Renal pelvis (tissue), 1 donor: ENCODE measurements at regions not wholly inside any gene's neighbourhood (a gene's known extent, or its start where the extent isn't known, plus 50 kb on each side); places are given as distances from the start of the nearest gene placed in this dataset.

Source experiments
- DNase-seq: peaks from one replicate; pipeline ENCODE4 v3.0.0-alpha.2; 2013

DNA sequence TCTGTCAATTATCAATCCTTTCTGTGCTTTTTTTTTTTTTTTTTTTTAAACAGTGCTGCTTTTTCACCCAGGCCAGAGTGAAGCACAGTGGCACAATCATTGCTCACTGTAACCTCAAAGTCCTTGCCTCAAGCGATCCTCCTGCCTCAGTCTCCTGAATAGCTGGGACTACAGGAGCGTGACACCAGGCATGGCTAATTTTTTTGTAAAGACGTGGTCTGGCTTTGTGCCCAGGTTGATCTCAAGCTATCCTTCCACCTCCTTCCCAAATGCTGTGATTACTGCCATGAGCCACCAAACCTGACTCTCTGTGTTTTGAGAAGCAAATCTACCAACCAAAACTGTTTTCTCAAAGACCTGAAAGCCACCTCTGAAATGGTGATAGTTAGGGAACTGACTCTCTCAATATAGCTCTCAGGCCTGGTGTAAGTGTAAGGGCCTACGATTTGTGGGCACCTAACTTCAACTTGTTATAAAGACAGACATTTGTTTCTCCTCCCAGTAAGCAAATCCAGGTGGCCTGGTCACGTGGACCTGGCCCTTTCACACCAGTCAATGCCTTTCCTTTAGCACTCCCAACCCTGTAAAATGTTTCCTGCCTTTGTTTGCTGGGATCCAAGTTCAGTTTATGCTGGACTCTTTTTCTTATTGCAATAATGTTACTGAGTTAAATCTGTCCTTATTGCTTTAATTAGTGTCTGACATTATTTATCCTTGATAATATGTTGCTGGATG, 2015.9 kb downstream of the PCDH7 start:
- no peak for DNase-seq

DNA sequence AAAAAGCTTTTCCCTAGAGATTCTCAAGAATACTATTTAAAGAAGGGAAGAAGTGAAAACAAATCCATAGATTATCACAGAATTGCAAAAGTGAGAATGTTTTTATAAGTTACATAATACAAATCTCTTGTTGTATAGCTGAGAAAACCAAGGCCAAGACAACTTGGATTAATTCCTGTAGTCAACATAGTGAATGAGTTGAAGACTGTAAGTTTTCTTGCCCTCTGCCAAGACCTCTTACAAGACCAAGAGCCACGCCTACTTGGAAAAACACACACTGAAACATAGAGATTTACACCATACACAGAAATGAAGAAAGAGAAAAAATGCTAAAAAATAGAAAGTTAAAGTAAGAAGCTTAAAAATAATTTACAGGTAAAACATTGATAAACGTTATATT, 2024.0 kb downstream of the PCDH7 start:
- no peak for DNase-seq

DNA sequence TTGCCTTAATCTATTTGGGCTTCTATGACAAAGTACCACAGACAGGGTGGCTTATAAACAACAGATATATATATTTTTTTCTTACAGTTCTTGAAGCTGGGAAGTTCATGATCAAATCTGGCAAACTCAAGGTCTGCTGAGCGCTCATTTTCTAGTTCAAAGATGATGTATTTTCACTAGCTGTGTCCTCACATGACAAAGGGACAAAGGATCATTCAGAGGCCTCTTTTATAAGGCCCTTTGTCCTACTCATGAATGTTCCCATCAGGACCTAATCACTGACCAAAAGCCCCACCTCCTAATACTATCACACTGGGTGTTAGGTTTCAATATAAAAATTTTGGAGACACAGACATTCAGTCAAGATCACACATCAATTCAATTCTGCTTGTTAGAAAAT, 2025.2 kb downstream of the PCDH7 start:
- DNase-seq: no peak

DNA sequence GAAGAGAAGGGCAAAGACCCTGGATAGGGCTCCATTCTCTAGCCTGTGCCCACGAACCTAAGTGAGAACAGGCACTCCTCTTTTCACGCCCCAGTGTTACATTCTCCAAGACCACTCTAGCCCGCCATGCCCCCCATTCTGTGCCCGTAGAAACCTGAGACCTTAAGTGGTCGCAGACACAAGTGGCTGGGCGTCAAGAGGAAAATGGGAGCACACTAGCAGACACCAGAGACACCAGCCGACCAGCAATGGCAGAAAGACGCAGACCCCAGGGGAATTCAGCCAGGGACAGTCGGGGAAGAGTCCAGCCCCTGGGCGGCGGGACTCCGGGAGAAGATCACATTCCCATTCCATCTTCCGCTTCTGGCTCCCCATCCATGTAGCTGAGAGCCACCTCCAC, 2027.9 kb downstream of the PCDH7 start:
- no peak for DNase-seq

DNA sequence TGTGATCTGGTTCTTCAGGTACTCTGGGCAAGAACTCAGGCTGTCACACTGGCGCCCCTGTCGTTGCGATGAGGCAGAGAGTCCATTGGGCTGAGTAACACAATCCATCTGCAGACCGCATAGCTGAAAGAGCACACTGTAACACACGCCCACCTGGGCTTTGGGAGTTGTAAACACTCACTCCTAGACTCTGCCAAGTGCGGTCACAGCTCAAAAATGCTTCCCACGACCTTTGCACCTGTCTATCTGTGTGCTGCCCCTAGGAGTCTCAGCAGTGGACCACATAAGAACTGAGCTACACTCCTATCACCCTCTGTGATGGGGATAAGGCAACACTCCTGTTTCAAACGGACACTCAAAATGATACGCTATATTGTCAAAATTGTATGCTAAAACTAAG, 2028.3 kb downstream of the PCDH7 start:
- no peak for DNase-seq

DNA sequence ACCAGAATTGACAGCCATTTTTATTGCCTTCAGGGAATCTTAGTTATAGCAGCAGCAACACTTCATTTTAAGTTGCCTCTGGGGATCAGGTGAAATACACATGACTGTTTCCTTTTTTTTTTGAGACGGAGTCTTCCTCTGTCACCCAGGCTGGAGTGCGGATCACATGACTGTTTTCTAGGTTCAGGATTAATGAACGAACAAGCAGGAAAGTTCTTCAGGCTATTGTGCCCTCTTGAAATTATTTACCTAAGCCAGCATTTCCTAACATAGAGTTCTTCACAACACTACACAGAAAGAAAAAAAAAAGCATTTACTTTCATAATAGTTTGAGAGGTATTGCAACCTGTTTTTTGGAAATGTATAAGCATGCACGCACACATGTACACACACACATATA, 2032.8 kb downstream of the PCDH7 start:
- no peak for DNase-seq

DNA sequence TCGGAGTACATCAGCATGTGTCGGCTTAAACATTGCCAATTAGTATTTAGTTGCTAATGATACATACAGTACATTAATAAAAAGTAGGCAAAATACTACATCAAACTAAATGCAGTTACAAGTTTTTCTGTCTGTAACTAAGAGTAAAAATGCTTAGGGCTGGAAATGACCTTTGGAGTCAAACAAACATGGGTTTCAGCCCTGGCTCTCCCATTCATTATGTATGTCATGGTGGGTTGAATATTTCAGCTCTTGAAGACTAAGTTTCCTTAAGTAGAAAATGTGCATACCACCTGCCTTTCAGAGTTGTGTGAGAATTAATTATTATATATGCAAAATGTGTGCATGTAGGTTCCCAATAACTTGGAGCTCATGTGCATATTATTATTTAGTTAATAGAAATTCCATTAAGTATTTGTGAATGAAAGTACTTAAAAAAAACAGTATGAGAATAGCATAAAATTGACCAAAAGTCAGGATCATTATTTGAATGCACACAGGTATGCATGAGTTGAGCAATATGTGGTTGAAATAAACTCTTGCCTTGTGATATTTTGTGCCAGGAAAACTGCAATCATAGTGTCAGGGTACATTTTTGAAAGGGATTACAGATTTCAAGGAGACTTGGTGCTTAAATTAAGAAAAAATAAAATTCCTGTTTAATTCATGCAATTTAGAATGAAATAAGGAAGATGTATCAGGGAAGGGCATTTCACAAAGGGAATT, 2048.7 kb downstream of the PCDH7 start:
- no peak for DNase-seq

DNA sequence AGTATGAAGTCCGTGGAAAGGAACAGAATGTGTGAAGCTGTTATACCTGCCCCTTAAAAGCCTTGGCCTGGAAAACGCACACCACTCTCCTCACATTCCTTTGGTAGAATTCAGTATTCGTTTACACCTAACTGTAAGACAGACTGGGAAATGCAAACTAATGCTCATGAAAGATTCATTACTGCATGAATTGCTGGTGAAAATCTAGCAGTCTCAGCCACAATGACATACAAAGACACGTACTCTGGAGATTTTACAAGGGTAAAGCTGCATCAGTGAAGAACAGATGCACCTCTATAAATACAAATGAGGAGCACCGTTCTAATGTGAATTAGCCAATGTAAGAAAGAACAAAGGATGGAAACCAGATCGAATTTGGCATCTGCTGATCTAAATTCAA, 2051.3 kb downstream of the PCDH7 start:
- DNase-seq: no peak

DNA sequence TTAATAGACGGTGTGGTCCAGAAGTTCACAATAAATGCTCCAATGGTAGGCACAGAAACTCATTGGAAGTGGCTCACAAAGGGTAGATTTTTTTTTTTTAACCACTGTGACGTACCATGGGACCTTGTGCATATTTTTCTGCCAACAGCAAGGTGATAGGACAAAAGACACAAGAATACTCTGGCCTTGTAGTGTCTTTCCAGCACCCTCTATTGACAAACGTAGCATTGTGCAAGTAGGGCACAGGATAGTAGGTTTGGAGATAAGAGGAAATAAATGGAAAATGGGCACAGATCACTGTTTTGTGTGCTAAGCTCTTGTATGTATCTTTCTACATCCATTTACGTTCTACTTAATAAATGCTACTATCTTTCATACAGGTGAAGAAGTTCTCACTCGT, 2054.9 kb downstream of the PCDH7 start:
- DNase-seq: peak; percentile 12

DNA sequence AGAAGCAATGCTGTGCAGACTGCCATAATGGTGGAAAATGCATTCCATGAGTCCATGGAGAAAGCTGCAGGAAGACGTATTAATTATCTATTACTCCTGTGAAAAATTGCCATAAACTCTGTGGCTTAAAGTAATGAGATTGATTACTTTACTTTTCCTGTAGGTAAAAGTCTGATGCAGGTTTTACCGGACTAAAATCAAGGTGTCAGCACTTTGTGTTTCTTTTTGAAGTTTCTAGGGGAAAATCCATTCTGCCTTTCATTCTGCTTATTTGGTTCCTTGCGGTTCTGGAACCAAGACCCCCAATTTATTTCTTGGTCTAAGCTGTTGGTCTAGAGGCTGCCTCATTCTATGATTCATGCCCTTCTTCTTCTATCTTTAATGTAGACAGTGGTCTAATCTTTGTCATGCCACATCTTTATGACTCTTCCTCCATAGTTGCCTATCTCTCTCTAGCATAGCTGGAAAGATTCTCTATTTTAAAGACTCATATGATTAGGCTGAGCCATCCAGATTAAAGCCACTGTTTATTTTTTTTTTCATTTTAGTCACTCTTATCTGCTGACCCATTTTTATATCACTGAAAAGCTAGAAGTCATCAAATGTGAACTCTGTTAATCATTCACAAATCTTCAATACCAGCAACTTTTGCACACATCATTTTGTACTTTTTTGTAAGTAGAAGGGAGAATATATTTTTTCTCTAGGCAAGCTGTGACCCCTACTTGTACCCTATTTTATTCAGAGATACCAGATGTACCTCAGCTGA, 2056.4 kb downstream of the PCDH7 start:
- no peak for DNase-seq

DNA sequence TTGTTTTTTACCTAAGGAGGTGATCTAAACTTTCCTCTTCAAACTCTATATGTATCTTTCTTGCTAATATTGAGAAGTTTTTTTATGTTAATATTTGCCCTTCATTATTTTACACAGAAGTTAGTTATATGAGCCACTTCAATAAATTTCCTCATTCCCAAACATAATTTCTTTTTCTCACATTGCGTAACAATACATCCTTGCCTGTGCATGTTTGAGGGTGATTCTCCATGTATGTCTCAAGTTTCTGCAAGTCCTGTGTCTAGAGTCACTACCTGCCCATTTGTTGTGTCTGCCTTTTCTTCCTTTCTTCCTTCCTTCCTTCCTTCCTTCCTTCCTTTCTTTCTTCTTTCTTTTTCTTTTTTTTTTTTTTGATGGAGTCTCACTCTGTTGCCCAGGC, 2057.9 kb downstream of the PCDH7 start:
- no peak for DNase-seq

DNA sequence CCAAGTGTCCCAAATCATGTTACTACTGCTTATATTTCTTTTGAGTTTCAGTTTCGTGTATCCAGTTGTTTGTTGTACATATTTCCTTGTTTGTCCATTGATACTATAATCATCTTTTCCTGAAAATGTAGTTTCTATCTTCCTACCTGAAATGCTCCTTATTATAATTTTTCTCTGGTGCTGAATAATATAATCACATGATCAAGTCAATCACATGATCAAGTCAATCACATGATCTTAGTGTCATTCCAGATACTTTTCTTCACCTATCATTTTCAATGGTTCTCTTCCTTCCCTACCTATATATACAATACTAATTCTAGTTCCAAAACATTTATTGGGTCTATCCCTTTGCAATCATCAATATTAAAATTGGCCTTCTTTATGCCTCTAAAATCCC, 2058.8 kb downstream of the PCDH7 start:
- DNase-seq: no peak

DNA sequence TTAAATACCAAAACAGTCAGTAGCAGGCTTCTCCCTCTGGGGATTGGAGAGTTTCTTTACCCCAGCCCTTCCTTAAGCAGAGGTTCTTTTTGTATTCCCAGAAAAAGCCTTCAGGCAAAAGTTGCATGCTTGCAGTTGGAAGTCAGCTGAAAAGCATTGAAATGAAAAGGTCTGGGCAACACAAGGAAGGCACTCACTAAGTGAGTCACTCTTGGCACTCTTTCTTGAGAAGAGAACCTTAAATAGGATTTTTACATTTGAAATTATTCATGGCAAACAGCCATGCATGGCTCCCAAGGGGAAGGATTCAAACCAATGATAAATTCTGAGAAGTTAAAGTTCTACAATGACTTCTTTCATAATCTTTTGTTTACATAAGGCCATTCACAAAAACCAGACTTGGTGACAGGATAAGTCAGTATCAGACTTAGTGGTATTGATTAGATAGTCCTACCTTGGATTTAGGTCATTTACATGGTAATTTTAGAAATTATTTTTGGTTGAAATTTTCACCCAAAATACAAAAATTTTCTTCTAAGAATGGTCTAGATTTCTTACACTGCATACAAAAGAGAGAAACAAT, 2068.9 kb downstream of the PCDH7 start:
- no peak for DNase-seq

DNA sequence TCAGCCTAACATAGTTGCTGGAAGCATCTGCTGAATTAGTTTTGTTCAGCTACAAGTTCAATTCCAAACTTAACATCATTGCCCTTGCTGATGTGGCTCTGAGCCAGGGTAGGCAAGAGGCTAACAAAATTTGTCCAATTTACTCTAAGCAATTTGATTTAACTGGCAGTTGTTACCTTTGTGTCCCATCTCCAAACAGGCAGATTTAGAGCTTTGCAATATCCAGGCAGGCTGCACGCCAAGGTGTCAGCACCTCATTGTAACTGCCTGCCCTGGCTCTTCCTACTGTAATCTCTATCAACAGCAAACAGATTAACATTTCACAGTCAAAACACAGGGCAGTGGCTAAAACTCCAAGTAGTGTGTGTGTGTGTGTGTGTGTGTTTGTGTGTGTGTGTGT, 2070.6 kb downstream of the PCDH7 start:
- DNase-seq: no peak

DNA sequence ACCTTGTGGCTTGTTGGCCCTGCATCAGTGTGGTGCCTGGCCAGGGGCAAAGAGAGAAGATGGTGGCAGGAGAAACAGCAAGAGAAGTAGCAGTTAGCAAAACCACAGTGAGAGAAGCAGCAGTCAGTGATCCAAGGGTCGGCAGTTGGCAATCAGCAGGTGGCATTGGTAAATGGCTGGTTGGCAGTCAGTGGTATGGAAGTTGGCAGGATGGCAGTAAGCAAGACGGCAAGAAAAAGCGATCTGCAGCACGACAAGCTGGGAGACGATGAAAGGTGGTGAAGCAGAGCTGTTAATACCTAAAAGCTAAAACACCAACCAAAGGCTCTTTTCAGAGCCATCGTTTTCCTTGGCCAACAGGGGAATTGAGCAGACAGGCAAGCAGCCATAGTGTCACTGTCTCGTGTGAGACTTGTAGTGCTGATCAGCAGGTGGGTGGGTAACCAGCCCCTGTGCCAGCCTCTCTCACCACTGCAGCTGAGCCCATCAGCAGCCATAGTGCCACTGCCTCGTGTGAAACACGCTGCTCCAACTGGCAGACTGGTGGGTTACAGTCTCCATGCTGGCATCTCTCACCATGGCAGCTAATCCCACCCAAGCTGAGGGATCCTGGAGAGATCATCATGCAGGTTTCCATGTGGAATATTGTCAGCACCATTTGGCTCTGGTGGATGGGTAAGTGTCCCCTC, 2078.4 kb downstream of the PCDH7 start:
- DNase-seq: no peak

DNA sequence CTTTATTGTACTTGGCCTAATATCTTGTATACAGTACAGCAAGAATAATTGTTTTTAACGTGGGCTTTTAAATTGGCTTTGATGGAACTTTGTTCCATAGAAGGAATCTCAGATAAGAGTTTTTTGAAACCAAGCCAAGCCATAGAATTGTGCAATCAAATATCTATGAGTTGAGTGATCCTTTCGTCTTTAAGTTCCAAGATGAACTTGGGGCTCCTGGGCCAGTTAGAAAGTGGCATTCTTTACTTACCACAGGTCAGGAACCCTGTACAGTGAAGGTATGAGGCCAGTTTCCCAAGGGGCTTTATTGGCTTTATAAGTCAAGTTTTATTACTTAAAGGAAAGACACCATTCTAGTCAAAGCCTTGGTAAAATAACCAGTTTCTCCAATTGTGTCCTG, 2104.2 kb downstream of the PCDH7 start:
- DNase-seq: no peak

DNA sequence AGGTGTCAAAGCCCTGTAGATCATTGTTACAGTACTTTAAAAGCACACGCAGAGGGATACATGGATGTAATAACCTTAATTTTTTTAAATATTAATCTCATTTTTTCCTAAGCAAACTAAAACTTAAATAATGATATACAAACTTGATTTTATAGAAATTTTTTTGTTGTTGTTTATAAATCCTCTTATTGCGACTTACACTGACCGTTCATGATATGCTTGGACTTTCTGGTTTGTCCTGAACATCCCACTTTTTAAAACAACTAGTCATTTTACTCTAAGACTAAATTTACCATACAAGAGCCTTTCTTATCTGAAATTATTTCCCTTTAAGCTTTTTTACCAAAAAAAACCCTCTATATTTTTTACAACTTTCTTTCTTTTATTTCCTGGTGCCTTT, 2106.0 kb downstream of the PCDH7 start:
- no peak for DNase-seq

DNA sequence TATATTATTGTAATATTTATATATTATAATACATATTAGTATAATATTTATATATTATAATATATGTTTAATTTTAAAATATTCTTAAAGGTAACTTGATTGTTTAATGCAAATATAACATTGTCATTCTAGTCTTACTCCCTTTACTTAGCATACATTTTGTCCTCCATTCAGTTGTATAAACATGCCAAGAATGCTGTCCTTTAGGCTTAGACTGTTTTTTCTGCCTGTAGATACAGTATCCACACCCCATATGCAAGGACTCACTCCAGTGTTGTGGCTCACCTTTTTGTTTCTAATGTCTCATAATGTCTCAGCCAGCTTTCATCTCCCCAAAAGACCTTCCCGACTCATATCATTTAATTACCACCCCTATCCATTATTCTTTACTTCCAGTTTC, 2110.0 kb downstream of the PCDH7 start:
- DNase-seq: no peak

DNA sequence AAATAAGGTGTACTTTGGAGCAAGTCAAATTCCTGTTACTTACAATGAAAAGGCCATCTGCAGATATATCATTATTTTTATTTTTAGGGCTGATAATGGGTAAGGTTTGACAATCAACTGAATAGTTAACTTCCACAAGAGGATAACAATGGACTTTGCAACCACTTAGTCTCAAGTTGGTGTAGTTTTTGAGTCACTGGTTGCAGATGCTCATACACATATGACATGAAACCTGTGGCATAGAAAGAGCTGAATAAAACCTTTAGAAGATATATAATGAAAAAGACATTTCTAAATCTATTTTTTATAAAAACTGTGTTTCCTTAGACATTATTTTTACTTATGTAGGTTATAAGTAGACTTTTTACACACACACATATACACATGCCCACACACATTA, 2110.9 kb downstream of the PCDH7 start:
- no peak for DNase-seq

DNA sequence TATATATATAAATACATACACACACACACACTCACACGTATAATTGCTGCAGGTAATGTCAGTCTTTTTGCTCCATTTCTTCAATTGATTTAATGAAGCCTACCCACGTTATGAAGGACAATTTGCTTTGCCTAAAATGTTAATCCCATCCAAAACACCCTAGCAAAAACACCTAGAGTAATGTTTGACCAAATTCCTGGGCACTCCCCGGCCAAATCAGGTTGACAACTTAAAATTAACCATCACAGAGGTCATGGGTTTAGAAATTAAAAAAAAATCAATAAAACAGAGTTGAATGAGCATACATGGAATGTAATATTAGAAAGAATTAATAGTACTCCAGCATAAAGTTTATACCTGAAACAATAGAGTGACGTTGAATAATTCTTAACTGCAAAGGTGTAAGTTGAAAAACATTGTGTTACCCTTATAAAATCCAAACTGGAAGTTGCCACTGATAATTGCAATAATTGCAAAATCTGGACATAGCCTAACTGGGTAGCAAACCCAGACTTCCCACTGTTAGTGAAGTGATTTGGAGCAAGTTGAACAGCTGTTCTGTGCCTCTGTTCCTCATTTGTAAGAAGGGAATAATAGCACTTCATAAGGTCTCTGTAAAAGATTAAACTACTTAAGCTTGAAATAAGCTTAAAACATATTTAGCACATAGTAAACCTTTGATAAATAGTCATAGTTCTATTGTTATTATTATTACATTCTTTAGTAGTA, 2120.5 kb downstream of the PCDH7 start:
- DNase-seq: no peak

DNA sequence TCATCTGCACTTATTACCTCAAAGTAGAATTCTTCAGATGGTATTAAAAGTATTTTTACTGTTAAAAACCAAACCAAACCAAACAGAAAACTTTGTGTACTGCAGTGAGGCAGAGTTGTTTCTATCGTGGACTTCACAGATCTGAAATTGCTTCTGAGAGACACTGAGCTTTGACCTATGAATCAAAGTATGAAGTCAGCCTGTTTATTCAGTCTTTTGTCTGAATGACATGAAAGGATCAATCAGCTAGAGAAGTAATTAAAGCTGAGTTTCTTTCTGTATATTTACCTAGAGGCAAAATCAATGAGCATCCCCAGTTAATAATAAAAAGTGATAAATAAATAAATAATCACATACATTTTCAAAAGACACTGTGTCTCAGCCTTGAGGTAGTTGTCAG, 2121.0 kb downstream of the PCDH7 start:
- no peak for DNase-seq
